ENCODE measurements at regions not wholly inside any gene's neighbourhood (a gene's known extent, or its start where the extent isn't known, plus 50 kb on each side); places are given as distances from the start of the nearest gene placed in this dataset.

GRCh38 chr1:164265232-164265631 is 293.8 kb upstream of the PBX1 start:
- no peak for DNase-seq (ENCODE audit: low read depth, low spot score)

GRCh38 chr1:164272156-164272555 is 286.8 kb upstream of the PBX1 start:
- no peak for DNase-seq (ENCODE audit: low read depth, low spot score)

- DNase-seq (ENCODE audit: low read depth, low spot score): no peak
These were observed 262.8 kb upstream of the PBX1 start for GRCh38 chr1:164296172-164296571.

- DNase-seq (ENCODE audit: low read depth, low spot score): no peak
These were observed 250.9 kb upstream of the PBX1 start for GRCh38 chr1:164308101-164308500.

- DNase-seq (ENCODE audit: low read depth, low spot score): no peak
These were observed 248.8 kb upstream of the PBX1 start for GRCh38 chr1:164310166-164310565.

GRCh38 chr1:164311377-164311776 is 247.6 kb upstream of the PBX1 start:
- DNase-seq (ENCODE audit: low read depth, low spot score): no peak

- DNase-seq (ENCODE audit: low read depth, low spot score): no peak
These were observed 237.9 kb upstream of the PBX1 start for GRCh38 chr1:164320790-164321731.

- no peak for DNase-seq (ENCODE audit: low read depth, low spot score)
These were observed 233.2 kb upstream of the PBX1 start for GRCh38 chr1:164325786-164326185.

GRCh38 chr1:164333387-164333786 is 225.6 kb upstream of the PBX1 start:
- no peak for DNase-seq (ENCODE audit: low read depth, low spot score)

- no peak for DNase-seq (ENCODE audit: low read depth, low spot score)
These were observed 221.6 kb upstream of the PBX1 start for GRCh38 chr1:164337394-164337793.

GRCh38 chr1:164337885-164338284 is 221.1 kb upstream of the PBX1 start:
- no peak for DNase-seq (ENCODE audit: low read depth, low spot score)

- DNase-seq (ENCODE audit: low read depth, low spot score): no peak
These were observed 215.8 kb upstream of the PBX1 start for GRCh38 chr1:164343189-164343588.

GRCh38 chr1:164347980-164348379 is 211.0 kb upstream of the PBX1 start:
- DNase-seq (ENCODE audit: low read depth, low spot score): no peak

- no peak for DNase-seq (ENCODE audit: low read depth, low spot score)
These were observed 202.5 kb upstream of the PBX1 start for GRCh38 chr1:164356511-164356910.

GRCh38 chr1:164360265-164360664 is 198.7 kb upstream of the PBX1 start:
- no peak for DNase-seq (ENCODE audit: low read depth, low spot score)

- no peak for DNase-seq (ENCODE audit: low read depth, low spot score)
These were observed 197.1 kb upstream of the PBX1 start for GRCh38 chr1:164361927-164362326.

- DNase-seq (ENCODE audit: low read depth, low spot score): no peak
These were observed 195.0 kb upstream of the PBX1 start for GRCh38 chr1:164363980-164364379.

- DNase-seq (ENCODE audit: low read depth, low spot score): no peak
These were observed 193.0 kb upstream of the PBX1 start for GRCh38 chr1:164366014-164366413.

GRCh38 chr1:164369698-164370365 is 189.2 kb upstream of the PBX1 start:
- DNase-seq (ENCODE audit: low read depth, low spot score): peak; percentile 13

- DNase-seq (ENCODE audit: low read depth, low spot score): no peak
These were observed 178.1 kb upstream of the PBX1 start for GRCh38 chr1:164380893-164381292.

GRCh38 chr1:164382384-164382783 is 176.6 kb upstream of the PBX1 start:
- DNase-seq (ENCODE audit: low read depth, low spot score): no peak

- no peak for DNase-seq (ENCODE audit: low read depth, low spot score)
These were observed 174.7 kb upstream of the PBX1 start for GRCh38 chr1:164384262-164384661.
